Loucy (cell line): ENCODE measurements at regions not wholly inside any gene's neighbourhood (a gene's known extent, or its start where the extent isn't known, plus 50 kb on each side); places are given as distances from the start of the nearest gene placed in this dataset.

Experiments
- H2AFZ ChIP-seq: fragments of 200-600 bp; sonication (generic); 2 replicates; pipeline ENCODE4 v1.6.0; 2016; ENCODE audit warnings: antibody characterized with exemption, mild to moderate bottlenecking, low read length, moderate library complexity
- H3F3A ChIP-seq: fragments of 200-600 bp; 2 replicates; pipeline ENCODE4 v1.6.0; 2016; ENCODE audit warnings: antibody characterized with exemption, low read depth, mild to moderate bottlenecking
- H3K27me3 ChIP-seq: fragments of 200-600 bp; sonication (generic); 2 replicates; pipeline ENCODE4 v1.6.1; 2014; ENCODE audit warnings: low read length, mild to moderate bottlenecking; ENCODE audit not compliant: insufficient read depth, poor library complexity, severe bottlenecking
- H3K36me3 ChIP-seq: fragments of 200-600 bp; sonication (generic); 2 replicates; pipeline ENCODE4 v1.6.1; 2016; ENCODE audit warnings: low read length; ENCODE audit not compliant: insufficient read depth
- H3K4me1 ChIP-seq: fragments of 200-600 bp; sonication (generic); 2 replicates; pipeline ENCODE4 v1.5.1; 2014; ENCODE audit warnings: low read length, mild to moderate bottlenecking; ENCODE audit not compliant: insufficient read depth, poor library complexity, severe bottlenecking
- H3K4me2 ChIP-seq: fragments of 200-600 bp; sonication (generic); 2 replicates; pipeline ENCODE4 v1.6.0; 2014; ENCODE audit warnings: antibody characterized with exemption, low read length, low read depth, mild to moderate bottlenecking; ENCODE audit not compliant: poor library complexity, severe bottlenecking
- H3K4me3 ChIP-seq: fragments of 200-600 bp; sonication (generic); 2 replicates; pipeline ENCODE4 v1.5.1; 2014; ENCODE audit warnings: low read length, mild to moderate bottlenecking, mixed read lengths; ENCODE audit not compliant: poor library complexity, severe bottlenecking
- H3K79me2 ChIP-seq: fragments of 200-600 bp; sonication (generic); 2 replicates; pipeline ENCODE4 v1.6.1; 2014; ENCODE audit warnings: low read length; ENCODE audit not compliant: insufficient read depth
- H3K9ac ChIP-seq: fragments of 200-600 bp; sonication (generic); 2 replicates; pipeline ENCODE4 v1.6.0; 2014; ENCODE audit warnings: mild to moderate bottlenecking, low read depth, low read length, moderate library complexity; ENCODE audit not compliant: poor library complexity, severe bottlenecking
- H3K9me2 ChIP-seq: fragments of 200-600 bp; sonication (generic); replicated peaks from 2 replicates; pipeline ENCODE4 v1.6.1; 2016; ENCODE audit warnings: low read depth, low read length, mixed read lengths
- H3K9me3 ChIP-seq: fragments of 200-600 bp; sonication (generic); 2 replicates; pipeline ENCODE4 v1.6.1; 2014; ENCODE audit warnings: mild to moderate bottlenecking, antibody characterized with exemption, low read length, low read depth; ENCODE audit not compliant: insufficient read depth
- H4K20me1 ChIP-seq: fragments of 200-600 bp; sonication (generic); 2 replicates; pipeline ENCODE4 v1.6.0; 2014; ENCODE audit warnings: antibody characterized with exemption, low read length, mild to moderate bottlenecking; ENCODE audit not compliant: insufficient read depth, poor library complexity, severe bottlenecking
- EZH2phosphoT487 ChIP-seq: fragments of 200-600 bp; IDR thresholded peaks from 2 replicates; pipeline ENCODE4 v1.6.1; 2018; ENCODE audit warnings: antibody characterized with exemption, mild to moderate bottlenecking, moderate library complexity, borderline replicate concordance
- TF ChIP-seq, protein P1 (sequence below): fragments of 200-600 bp; sonication (generic); conservative IDR thresholded peaks from 2 replicates; pipeline ENCODE4 v1.5.1; 2014; ENCODE audit warnings: mild to moderate bottlenecking, antibody characterized with exemption, low read length

DNA sequence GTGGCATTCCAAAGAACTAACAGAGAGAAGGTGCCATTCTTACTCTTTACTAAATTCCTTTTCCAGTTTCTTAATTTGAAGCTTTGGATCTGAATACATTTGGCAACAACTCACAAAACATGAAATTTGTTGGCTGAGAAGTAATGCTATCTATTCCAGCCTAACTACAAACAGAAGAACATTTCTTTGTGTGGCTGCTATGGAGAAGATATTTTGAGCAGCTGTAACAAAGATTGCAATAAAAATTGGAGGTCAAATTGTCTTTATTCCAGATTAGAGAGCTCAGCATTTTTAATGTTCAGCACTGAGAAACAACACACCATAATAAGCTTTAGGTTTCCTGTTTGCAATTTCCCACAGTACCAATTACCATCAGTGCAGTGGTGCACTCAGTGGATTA, 835.8 kb upstream of the FLRT2 start:
- no peak overlapping the region for H3K4me2 ChIP-seq
- no peaks in the 10 kb centered on the region for H3K36me3 ChIP-seq
- TF ChIP-seq, protein P1, sequence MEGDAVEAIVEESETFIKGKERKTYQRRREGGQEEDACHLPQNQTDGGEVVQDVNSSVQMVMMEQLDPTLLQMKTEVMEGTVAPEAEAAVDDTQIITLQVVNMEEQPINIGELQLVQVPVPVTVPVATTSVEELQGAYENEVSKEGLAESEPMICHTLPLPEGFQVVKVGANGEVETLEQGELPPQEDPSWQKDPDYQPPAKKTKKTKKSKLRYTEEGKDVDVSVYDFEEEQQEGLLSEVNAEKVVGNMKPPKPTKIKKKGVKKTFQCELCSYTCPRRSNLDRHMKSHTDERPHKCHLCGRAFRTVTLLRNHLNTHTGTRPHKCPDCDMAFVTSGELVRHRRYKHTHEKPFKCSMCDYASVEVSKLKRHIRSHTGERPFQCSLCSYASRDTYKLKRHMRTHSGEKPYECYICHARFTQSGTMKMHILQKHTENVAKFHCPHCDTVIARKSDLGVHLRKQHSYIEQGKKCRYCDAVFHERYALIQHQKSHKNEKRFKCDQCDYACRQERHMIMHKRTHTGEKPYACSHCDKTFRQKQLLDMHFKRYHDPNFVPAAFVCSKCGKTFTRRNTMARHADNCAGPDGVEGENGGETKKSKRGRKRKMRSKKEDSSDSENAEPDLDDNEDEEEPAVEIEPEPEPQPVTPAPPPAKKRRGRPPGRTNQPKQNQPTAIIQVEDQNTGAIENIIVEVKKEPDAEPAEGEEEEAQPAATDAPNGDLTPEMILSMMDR, result no peak
- TF ChIP-seq EZH2phosphoT487, result no peak
- H3K9me3 ChIP-seq, result no peaks in the 10 kb centered on the region
- no peaks in the 10 kb centered on the region for H3K27me3 ChIP-seq
- H3K9me2 ChIP-seq, result no peaks in the 10 kb centered on the region
- H3K79me2 ChIP-seq, result no peaks in the 10 kb centered on the region
- H2AFZ ChIP-seq, result no peak overlapping the region
- no peaks in the 10 kb centered on the region for H3K4me1 ChIP-seq
- no peaks in the 10 kb centered on the region for H4K20me1 ChIP-seq
- H3K4me3 ChIP-seq, result no peak overlapping the region
- no peaks in the 10 kb centered on the region for H3F3A ChIP-seq
- H3K9ac ChIP-seq, result no peak overlapping the region

DNA sequence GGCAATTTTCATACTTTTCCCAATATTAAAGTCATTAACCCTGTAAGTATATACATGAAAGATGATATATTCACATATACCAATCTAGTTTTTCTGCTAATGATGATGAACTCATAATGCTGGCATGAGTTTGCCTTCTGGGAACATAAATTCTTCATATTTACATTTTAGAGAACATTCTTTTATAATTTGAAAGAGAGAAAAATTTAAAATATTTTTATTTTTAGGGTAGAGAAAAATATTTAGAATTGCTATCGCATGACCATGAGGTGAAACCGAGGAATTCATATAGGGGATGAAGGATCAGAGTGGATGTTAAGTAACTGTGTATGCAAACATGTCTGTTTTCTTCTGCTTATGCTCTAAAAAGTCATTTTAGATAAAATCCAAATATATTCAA, 825.3 kb upstream of the FLRT2 start:
- H3F3A ChIP-seq, result no peaks in the 10 kb centered on the region
- TF ChIP-seq EZH2phosphoT487, result no peak
- TF ChIP-seq, protein P1, result no peak
- H3K4me2 ChIP-seq, result no peak overlapping the region
- H3K9me3 ChIP-seq, result no peaks in the 10 kb centered on the region
- H3K79me2 ChIP-seq, result no peaks in the 10 kb centered on the region
- H3K36me3 ChIP-seq, result no peaks in the 10 kb centered on the region
- no peak overlapping the region for H3K9ac ChIP-seq
- no peaks in the 10 kb centered on the region for H3K4me1 ChIP-seq
- no peaks in the 10 kb centered on the region for H4K20me1 ChIP-seq
- no peak overlapping the region for H2AFZ ChIP-seq
- no peaks in the 10 kb centered on the region for H3K27me3 ChIP-seq
- no peaks in the 10 kb centered on the region for H3K9me2 ChIP-seq
- H3K4me3 ChIP-seq, result no peak overlapping the region

DNA sequence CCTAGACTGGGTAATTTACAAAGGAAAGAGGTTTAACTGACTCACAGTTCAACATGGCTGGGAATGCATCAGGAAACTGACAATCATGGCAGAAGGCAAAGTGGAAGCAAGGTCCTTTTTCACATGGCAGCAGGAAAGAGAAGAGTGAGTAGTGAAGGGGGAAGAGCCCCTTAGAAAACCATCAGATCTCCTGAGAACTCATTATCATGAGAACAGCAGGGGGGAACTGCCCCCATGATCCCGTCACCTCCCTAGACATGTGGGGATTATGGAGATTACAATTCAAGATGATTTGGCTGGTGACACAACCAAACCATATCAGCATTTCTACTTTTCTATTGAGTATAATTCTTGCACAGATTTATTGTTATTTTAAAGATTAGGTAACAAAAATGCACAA, 822.1 kb upstream of the FLRT2 start:
- no peaks in the 10 kb centered on the region for H3K9me3 ChIP-seq
- H3F3A ChIP-seq, result no peaks in the 10 kb centered on the region
- H3K79me2 ChIP-seq, result no peaks in the 10 kb centered on the region
- H3K27me3 ChIP-seq, result no peaks in the 10 kb centered on the region
- H4K20me1 ChIP-seq, result no peaks in the 10 kb centered on the region
- no peaks in the 10 kb centered on the region for H3K36me3 ChIP-seq
- no peaks in the 10 kb centered on the region for H3K4me1 ChIP-seq
- H3K4me3 ChIP-seq, result no peak overlapping the region
- no peaks in the 10 kb centered on the region for H3K9me2 ChIP-seq
- H3K4me2 ChIP-seq, result no peak overlapping the region
- H2AFZ ChIP-seq, result no peak overlapping the region
- TF ChIP-seq EZH2phosphoT487, result no peak
- TF ChIP-seq, protein P1, result no peak
- H3K9ac ChIP-seq, result no peak overlapping the region
